Lower lobe of right lung (tissue), 2 donors: ENCODE measurements at regions not wholly inside any gene's neighbourhood (a gene's known extent, or its start where the extent isn't known, plus 50 kb on each side); places are given as distances from the start of the nearest gene placed in this dataset.

Experiments
- ATAC-seq, 2 donors: fragments of 200-7000 bp; cut with Tn5 transposase; one replicate each; pipeline ENCODE4 v1.9.1; 2020 to 2022; ENCODE audit warnings: mild to moderate bottlenecking in 2 of 2, moderate library complexity in 2 of 2
- DNase-seq: peaks from one replicate; pipeline ENCODE4 v3.0.0-alpha.2; 2020
- H3K27ac ChIP-seq: fragments of 200-600 bp; one replicate; pipeline ENCODE4 v1.8.0; 2022
- H3K27me3 ChIP-seq: fragments of 200-600 bp; one replicate; pipeline ENCODE4 v1.8.0; 2022; ENCODE audit warnings: low read depth
- H3K36me3 ChIP-seq: fragments of 200-600 bp; one replicate; pipeline ENCODE4 v1.8.0; 2022; ENCODE audit warnings: mild to moderate bottlenecking
- H3K4me1 ChIP-seq: fragments of 200-600 bp; one replicate; pipeline ENCODE4 v1.8.0; 2022
- H3K4me3 ChIP-seq: fragments of 200-600 bp; one replicate; pipeline ENCODE4 v1.8.0; 2022; ENCODE audit warnings: mild to moderate bottlenecking
- H3K9me3 ChIP-seq: fragments of 200-600 bp; one replicate; pipeline ENCODE4 v1.8.0; 2022
- CTCF ChIP-seq: fragments of 200-600 bp; IDR thresholded peaks from one replicate; pipeline ENCODE4 v1.8.0; 2022; ENCODE audit warnings: antibody characterized with exemption, mild to moderate bottlenecking
- intact Hi-C: fragments of 100-400 bp; cut with DNase I; formaldehyde crosslinking; loops from one replicate; pipeline ENCODE4 v1.11.0; 2022
- donor health status: DM: no; HTN: yes; CAD: no; lungs with severe emphysema.

- Histone ChIP-seq H3K27me3 (no peaks in the 10 kb centered on the region), H3K4me1 (no peaks in the 10 kb centered on the region), H3K36me3 (no peaks in the 10 kb centered on the region), H3K27ac (no peak overlapping the region), H3K9me3 (no peaks in the 10 kb centered on the region), H3K4me3 (no peak overlapping the region)
- DNase-seq (no peak), ATAC-seq (no peak)
- no peak for TF ChIP-seq CTCF
- intact Hi-C loops = no loop called here
Observed at GRCh38 chr10:130963786-130964522, 347.6 kb downstream of the TCERG1L start.

GRCh38 chr10:130964771-130965170 lies 346.8 kb downstream of the TCERG1L start:
- ATAC-seq = no peak
- Histone ChIP-seq H3K27ac (no peak overlapping the region), H3K4me1 (no peaks in the 10 kb centered on the region), H3K9me3 (no peaks in the 10 kb centered on the region), H3K27me3 (no peaks in the 10 kb centered on the region), H3K4me3 (no peak overlapping the region), H3K36me3 (no peaks in the 10 kb centered on the region)
- intact Hi-C loops = no loop called here
- no peak for DNase-seq
- TF ChIP-seq CTCF = no peak

GRCh38 chr10:130967161-130967560 lies 344.4 kb downstream of the TCERG1L start:
- Histone ChIP-seq H3K4me3 (no peak overlapping the region), H3K36me3 (no peaks in the 10 kb centered on the region), H3K9me3 (no peaks in the 10 kb centered on the region), H3K27me3 (no peaks in the 10 kb centered on the region), H3K4me1 (no peaks in the 10 kb centered on the region), H3K27ac (no peak overlapping the region)
- intact Hi-C loops = no loop called here
- DNase-seq (no peak), ATAC-seq (no peak)
- no peak for TF ChIP-seq CTCF

GRCh38 chr10:130967784-130968183 lies 343.7 kb downstream of the TCERG1L start:
- no peak overlapping the region for H3K27ac ChIP-seq
- H3K36me3 ChIP-seq = no peaks in the 10 kb centered on the region

GRCh38 chr10:130968511-130968910 lies 343.0 kb downstream of the TCERG1L start:
- H3K27ac ChIP-seq = no peak overlapping the region
- intact Hi-C loops = no loop called here
- no peak for DNase-seq
- no peak overlapping the region for H3K4me3 ChIP-seq
- no peaks in the 10 kb centered on the region for H3K4me1 ChIP-seq
- no peaks in the 10 kb centered on the region for H3K9me3 ChIP-seq
- ATAC-seq = no peak
- no peaks in the 10 kb centered on the region for H3K27me3 ChIP-seq
- TF ChIP-seq CTCF = no peak
- no peaks in the 10 kb centered on the region for H3K36me3 ChIP-seq

More at GRCh38 chr10:130967784-130968183, 343.7 kb downstream of the TCERG1L start:
- intact Hi-C loops = no loop called here
- Histone ChIP-seq H3K9me3 (no peaks in the 10 kb centered on the region), H3K4me1 (no peaks in the 10 kb centered on the region), H3K27me3 (no peaks in the 10 kb centered on the region), H3K4me3 (no peak overlapping the region)
- TF ChIP-seq CTCF = no peak
- DNase-seq = no peak
- ATAC-seq = no peak
